ENCODE measurements at regions not wholly inside any gene's neighbourhood (a gene's known extent, or its start where the extent isn't known, plus 50 kb on each side); places are given as distances from the start of the nearest gene placed in this dataset.

- no peak for TF ChIP-seq PTBP1 (IDR thresholded peaks at IDR 0.05; ENCODE audit: low read depth, low read length, poor library complexity, severe bottlenecking)
- TF ChIP-seq HNRNPK (IDR thresholded peaks at IDR 0.05; ENCODE audit: low read depth, low read length, poor library complexity, severe bottlenecking), result no peak
- TF ChIP-seq SIN3B (IDR thresholded peaks at IDR 0.05; ENCODE audit: low read length), result no peak
Measured at GRCh38 chr20:7301807-7302206, 534.3 kb downstream of the BMP2 start (continued).

GRCh38 chr20:7302250-7302649 lies 534.8 kb downstream of the BMP2 start:
- DNase-seq (ENCODE audit: low spot score) (no peak), ATAC-seq (no peak), FAIRE-seq (no peak)
- Histone ChIP-seq H3K27me3 (ENCODE audit: control insufficient read depth in 1 of 2, insufficient read depth in 2 of 2, low read length in 2 of 2) (no peaks in the 10 kb centered on the region), H3K79me2 (ENCODE audit: insufficient read depth, low read length) (no peaks in the 10 kb centered on the region), H4K20me1 (ENCODE audit: insufficient read depth, low read length) (no peaks in the 10 kb centered on the region), H2AFZ (ENCODE audit: low read length) (no peak overlapping the region), H3K4me3 (replicated peaks in 1 of 3; ENCODE audit: insufficient read depth in 1 of 3, low read depth in 2 of 3, low read length in 3 of 3) (no peak overlapping the region), H3K9me3 (ENCODE audit: low read length) (peaks cover 12% of the 10 kb centered on the region), H3K27ac (ENCODE audit: extremely low read length, insufficient read depth, low read length) (no peak overlapping the region), H3K9ac (ENCODE audit: insufficient read depth, low read depth, low read length) (no peak overlapping the region), H3K4me1 (ENCODE audit: insufficient read depth, low read length) (no peaks in the 10 kb centered on the region), H3K36me3 (replicated peaks in 1 of 2; ENCODE audit: control insufficient read depth in 1 of 2, insufficient read depth in 2 of 2, low read length in 2 of 2) (no peaks in the 10 kb centered on the region), H3K4me2 (ENCODE audit: low read depth, low read length) (no peak overlapping the region)
- WGBS (ENCODE audit: low lambda C conversion rate), result 3% methylated on average over 2 of the region's 2 CpGs
- TF ChIP-seq ETV5 (CRISPR knock-in tag; IDR thresholded peaks at IDR 0.05; ENCODE audit: borderline replicate concordance) (no peak), ZNF572 (CRISPR knock-in tag; IDR thresholded peaks at IDR 0.05) (no peak), RBM22 (optimal IDR thresholded peaks at IDR 0.05; ENCODE audit: low read length) (no peak), SNAPC2 (CRISPR knock-in tag; IDR thresholded peaks at IDR 0.05) (no peak), HIVEP1 (CRISPR knock-in tag; IDR thresholded peaks at IDR 0.05) (no peak), GRHL1 (CRISPR knock-in tag; conservative IDR thresholded peaks at IDR 0.05) (no peak), ZNF543 (CRISPR knock-in tag; IDR thresholded peaks at IDR 0.05) (no peak), ZNF234 (CRISPR knock-in tag; conservative IDR thresholded peaks at IDR 0.05) (no peak), ZNF432 (CRISPR knock-in tag; IDR thresholded peaks at IDR 0.05; ENCODE audit: borderline replicate concordance) (no peak)
- BruUV-seq (replicated peaks), result no TSS peak
- CTCF ChIA-PET (ENCODE audit: low intra/inter-chr PET ratio, low total read pairs), result no interaction called here
- POLR2A ChIA-PET, result no interaction called here
- intact Hi-C loops (cut with micrococcal nuclease; ENCODE audit: unreplicated experiment) (no loop called here), in situ Hi-C loops (cut with HindIII; ENCODE audit: extremely low pct_ligation_motif_present, low pct_unique_long_range_greater_than_20kb) (no loop called here)
